Mesothelial cell of epicardium (in vitro differentiated cells): ENCODE measurements at regions not wholly inside any gene's neighbourhood (a gene's known extent, or its start where the extent isn't known, plus 50 kb on each side); places are given as distances from the start of the nearest gene placed in this dataset.
"Not testable (repeated sequence)": the region's sequence is repeated elsewhere in the genome, so short reads cannot be mapped to it uniquely, and the experiment has no call there.

ENCODE experiments used
- DNase-seq, 2 experiments: peaks; one replicate each; pipeline ENCODE4 v3.0.0; 2021; ENCODE audit warnings: low spot score in 2 of 2; ENCODE audit not compliant: unreplicated experiment in 2 of 2
- H3K27ac Mint-ChIP-seq: 2 replicates; pipeline ENCODE4 v1.8.0; 2021; ENCODE audit warnings: mixed read lengths
- H3K27me3 Mint-ChIP-seq: 2 replicates; pipeline ENCODE4 v1.8.0; 2021; ENCODE audit warnings: low read depth, mixed read lengths
- H3K36me3 Mint-ChIP-seq: 2 replicates; pipeline ENCODE4 v1.8.0; 2021; ENCODE audit warnings: mixed read lengths
- H3K4me1 Mint-ChIP-seq: 2 replicates; pipeline ENCODE4 v1.8.0; 2021; ENCODE audit warnings: mixed read lengths
- H3K4me3 Mint-ChIP-seq: 2 replicates; pipeline ENCODE4 v1.8.0; 2021; ENCODE audit warnings: mild to moderate bottlenecking, moderate library complexity, mixed read lengths
- H3K9me3 Mint-ChIP-seq: 2 replicates; pipeline ENCODE4 v1.8.0; 2021; ENCODE audit warnings: mixed read lengths
- TF ChIP-seq, protein P1 (sequence below): fragments of 200-600 bp; sonication (generic); IDR thresholded peaks from one replicate; pipeline ENCODE4 v1.5.0; 2021; ENCODE audit warnings: antibody characterized with exemption; ENCODE audit not compliant: unreplicated experiment

DNA sequence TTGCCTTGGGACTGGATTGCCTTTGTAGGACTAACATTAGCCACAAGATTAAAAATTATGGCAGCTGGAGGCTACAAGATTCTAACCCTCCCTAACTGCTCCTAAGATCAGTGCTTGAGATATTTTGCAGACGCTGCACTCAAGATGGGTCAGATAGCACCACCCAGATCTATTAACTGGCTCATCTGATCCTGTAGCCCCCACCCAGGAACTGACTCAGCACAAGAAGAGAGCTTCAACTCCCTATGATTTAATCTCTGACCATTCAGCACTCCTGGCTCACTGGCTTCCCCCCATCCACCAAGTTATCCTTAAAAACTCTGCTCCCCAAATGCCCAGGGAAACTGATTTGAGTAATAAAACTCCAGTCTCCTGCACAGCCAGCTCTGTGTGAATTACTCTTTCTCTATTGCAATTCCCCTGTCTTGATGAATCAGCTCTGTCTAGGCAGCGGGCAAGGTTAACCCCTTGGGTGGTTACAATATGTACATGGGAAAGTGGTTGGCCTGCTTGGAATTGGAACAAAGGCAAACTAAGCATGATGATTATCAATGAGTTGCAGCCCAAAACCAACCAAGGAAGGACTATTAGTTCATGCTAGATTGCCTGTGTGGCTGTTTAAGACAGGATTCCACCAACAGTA, 111.3 kb downstream of the OR2B2 start:
- Mint-ChIP-seq H3K4me3 (no peak overlapping the region), H3K27ac (no peak overlapping the region), H3K4me1 (peaks cover 3% of the 10 kb centered on the region), H3K27me3 (no peaks in the 10 kb centered on the region), H3K9me3 (no peaks in the 10 kb centered on the region), H3K36me3 (no peaks in the 10 kb centered on the region)
- DNase-seq, result no peak
- TF ChIP-seq, protein P1, sequence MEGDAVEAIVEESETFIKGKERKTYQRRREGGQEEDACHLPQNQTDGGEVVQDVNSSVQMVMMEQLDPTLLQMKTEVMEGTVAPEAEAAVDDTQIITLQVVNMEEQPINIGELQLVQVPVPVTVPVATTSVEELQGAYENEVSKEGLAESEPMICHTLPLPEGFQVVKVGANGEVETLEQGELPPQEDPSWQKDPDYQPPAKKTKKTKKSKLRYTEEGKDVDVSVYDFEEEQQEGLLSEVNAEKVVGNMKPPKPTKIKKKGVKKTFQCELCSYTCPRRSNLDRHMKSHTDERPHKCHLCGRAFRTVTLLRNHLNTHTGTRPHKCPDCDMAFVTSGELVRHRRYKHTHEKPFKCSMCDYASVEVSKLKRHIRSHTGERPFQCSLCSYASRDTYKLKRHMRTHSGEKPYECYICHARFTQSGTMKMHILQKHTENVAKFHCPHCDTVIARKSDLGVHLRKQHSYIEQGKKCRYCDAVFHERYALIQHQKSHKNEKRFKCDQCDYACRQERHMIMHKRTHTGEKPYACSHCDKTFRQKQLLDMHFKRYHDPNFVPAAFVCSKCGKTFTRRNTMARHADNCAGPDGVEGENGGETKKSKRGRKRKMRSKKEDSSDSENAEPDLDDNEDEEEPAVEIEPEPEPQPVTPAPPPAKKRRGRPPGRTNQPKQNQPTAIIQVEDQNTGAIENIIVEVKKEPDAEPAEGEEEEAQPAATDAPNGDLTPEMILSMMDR, result no peak

DNA sequence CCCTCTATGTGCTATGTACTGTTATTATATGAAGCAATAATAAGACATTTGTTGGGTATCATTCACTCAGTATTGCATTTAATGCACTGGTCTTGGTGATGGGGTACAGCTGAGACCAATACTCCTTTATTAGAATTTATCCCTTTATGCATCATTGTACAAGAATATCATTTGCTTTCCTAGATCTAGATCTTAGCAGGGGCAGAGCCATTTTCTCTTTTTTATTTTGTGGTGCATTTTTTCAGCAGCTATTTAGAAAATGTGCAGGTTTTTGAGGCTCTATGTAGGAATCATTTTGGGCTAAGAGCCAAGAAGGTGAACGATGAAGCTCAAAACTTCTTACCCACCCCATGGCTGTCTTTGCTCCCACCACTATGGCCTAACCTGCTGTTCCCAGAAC, 114.2 kb downstream of the OR2B2 start:
- DNase-seq, result no peak
- no peaks in the 10 kb centered on the region for H3K9me3 Mint-ChIP-seq
- TF ChIP-seq, protein P1, result no peak
- no peak overlapping the region for H3K27ac Mint-ChIP-seq
- H3K27me3 Mint-ChIP-seq, result no peaks in the 10 kb centered on the region
- no peaks in the 10 kb centered on the region for H3K36me3 Mint-ChIP-seq
- no peak overlapping the region for H3K4me3 Mint-ChIP-seq
- H3K4me1 Mint-ChIP-seq, result peaks cover 18% of the 10 kb centered on the region

DNA sequence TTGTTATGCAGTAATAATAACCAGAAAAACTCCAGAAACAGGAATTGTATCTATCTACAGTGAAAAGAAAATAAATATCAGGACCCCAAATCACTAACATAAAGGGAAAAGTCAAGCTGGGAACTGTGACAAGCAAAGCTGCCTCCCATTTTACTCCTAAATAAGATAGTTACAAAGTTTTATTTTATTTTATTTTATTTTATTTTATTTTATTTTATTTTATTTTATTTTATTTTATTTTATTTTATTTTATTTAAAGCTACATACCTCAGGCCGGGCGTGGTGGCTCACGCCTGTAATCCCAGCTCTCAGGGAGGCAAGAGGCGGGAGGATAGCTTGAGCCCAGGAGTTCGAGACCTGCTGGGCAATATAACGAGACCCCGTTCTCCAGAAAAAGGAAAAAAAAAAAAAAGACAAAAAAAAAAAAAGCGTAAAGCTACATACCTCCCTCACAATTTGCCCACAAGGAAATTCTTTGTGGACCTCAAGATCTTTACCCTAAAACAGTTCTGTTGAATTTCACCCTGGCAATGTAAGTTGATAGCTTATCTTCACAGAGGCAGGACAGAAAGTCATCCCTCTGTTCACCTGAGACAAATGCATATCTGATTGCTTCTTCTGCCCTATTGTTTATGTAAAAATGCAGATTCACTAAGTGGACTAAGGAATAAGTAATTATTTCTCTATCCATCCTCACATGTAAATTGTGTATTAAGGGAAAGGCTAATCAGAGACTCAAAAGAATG, 115.3 kb downstream of the OR2B2 start:
- peaks cover 23% of the 10 kb centered on the region for H3K4me1 Mint-ChIP-seq
- not testable (repeated sequence) for H3K9me3 Mint-ChIP-seq, H3K36me3 Mint-ChIP-seq

DNA sequence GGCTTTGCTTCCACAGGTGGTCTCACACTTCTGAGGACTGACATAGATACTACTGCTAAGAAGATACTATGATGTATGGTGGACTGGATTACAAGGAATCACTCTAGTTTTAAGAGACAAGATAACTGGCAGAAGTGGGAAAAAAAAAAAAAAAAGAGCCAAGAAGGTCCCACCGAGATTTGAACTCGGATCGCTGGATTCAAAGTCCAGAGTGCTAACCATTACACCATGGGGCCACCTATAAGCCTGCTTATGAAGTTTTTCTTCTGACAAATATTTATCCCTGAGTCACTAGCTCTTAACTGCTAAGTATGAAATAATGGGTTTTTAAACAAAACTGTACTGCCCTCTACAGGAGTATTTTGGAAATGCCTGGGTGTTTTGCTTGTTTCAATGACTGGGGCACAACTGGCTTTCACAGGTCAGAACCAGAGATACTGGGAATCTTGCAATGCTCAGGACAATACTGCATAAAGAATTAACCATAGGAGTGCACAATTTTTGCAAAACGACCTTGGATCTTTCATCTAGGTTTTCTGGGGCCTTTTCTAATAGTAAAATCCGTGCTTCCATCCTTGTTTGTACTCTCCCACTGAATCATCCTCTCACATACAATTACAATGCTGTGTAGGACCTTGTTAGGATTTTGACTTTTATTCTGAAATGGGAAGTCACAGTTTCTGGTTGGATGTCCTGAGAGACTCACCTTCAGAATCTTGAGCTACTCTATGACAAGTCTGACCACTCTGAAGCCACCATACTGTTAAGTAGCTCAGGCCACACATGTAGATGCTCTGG, 116.3 kb downstream of the OR2B2 start:
- TF ChIP-seq, protein P1, result peak; percentile 96
- Mint-ChIP-seq H3K27me3 (no peaks in the 10 kb centered on the region), H3K36me3 (no peaks in the 10 kb centered on the region), H3K4me3 (no peak overlapping the region), H3K27ac (peak overlapping the region; percentile 9), H3K4me1 (peaks cover 23% of the 10 kb centered on the region), H3K9me3 (no peaks in the 10 kb centered on the region)
- no peak for DNase-seq

More for the DNA sequence above, 115.3 kb downstream of the OR2B2 start:
- H3K27me3 Mint-ChIP-seq, H3K4me3 Mint-ChIP-seq, DNase-seq, H3K27ac Mint-ChIP-seq: not testable (repeated sequence)

DNA sequence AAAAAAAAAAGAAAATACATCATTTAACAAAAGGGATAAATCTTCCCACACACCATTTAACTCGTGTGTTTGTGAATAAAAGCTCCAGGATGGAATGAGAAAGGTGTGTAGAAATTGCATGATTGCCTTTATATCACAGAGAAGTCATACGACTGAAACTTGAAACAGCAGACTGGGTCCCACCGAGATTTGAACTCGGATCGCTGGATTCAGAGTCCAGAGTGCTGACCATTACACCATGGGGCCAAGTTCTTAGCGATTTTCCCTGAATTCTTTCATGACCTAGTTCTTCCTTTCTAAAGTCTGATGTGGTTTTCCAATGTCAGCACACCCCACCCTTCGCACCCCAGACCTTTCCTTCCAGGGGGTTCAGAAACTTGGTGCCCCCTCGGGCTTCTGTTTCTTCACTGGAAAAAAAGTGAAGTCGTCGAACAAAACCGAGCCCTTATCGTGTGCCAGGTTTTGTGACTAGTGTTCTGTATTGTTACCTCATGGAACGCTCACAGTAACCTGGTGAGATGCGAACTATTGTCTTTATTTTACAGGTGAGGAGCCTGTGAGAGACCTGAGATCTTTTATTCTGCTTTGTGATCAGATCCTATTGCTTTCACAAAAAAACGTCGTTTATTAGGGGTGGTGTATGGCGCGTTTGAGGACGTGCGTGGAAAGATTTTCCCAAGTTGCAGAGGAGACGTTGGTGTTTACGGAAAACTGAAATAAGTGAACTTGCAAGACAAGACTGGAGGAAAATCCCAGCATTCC, 120.8 kb downstream of the OR2B2 start:
- H3K27me3 Mint-ChIP-seq, result no peaks in the 10 kb centered on the region
- H3K9me3 Mint-ChIP-seq, result no peaks in the 10 kb centered on the region
- peak overlapping the region; percentile 84 for H3K4me3 Mint-ChIP-seq
- no peaks in the 10 kb centered on the region for H3K36me3 Mint-ChIP-seq
- peak overlapping the region; percentile 95 for H3K27ac Mint-ChIP-seq
- TF ChIP-seq, protein P1, result no peak
- no peak for DNase-seq
- H3K4me1 Mint-ChIP-seq, result peaks cover 23% of the 10 kb centered on the region

DNA sequence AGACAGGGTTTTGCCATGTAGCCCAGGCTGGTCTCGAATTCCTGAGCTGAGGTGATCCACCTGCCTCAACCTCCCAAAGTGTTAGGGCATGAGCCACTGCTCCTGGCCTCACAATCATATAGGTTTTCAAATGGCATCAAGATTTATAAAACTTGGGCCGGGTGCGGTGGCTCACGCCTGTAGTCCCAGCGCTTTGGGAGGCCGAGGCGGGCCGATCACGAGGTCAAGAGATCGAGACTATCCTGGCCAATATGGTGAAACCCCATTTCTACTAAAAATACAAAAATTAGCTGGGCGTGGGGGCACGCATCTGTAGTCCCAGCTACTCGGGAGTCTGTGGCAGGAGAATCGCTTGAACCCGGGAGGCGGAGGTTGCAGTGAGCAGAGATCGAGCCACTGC, 123.8 kb downstream of the OR2B2 start:
- not testable (repeated sequence) for H3K27ac Mint-ChIP-seq, H3K9me3 Mint-ChIP-seq, H3K36me3 Mint-ChIP-seq, H3K27me3 Mint-ChIP-seq, H3K4me3 Mint-ChIP-seq, DNase-seq
- peaks cover 14% of the 10 kb centered on the region for H3K4me1 Mint-ChIP-seq
